H1 (cell line): ENCODE measurements at regions not wholly inside any gene's neighbourhood (a gene's known extent, or its start where the extent isn't known, plus 50 kb on each side); places are given as distances from the start of the nearest gene placed in this dataset.

Source experiments
- CTCF ChIA-PET: fragments of 300-600 bp; sonication (Branson Sonifier 250); formaldehyde crosslinking; loops from one replicate; lab custom pipeline; 2021; ENCODE audit not compliant: partially characterized antibody; lab: Charles Lee
- POLR2A ChIA-PET: fragments of 300-600 bp; sonication (Branson Sonifier 250); formaldehyde crosslinking; loops from one replicate; lab custom pipeline; 2021; ENCODE audit warnings: inconsistent platforms; ENCODE audit not compliant: partially characterized antibody; lab: Charles Lee
- DNase-seq, 2 experiments: peaks; one replicate each; pipeline versions ENCODE4 v3.0.0 to v3.0.0-alpha.2; 2010 to 2022; ENCODE audit warnings: low spot score in 2 of 2, low read depth in 1 of 2, mixed read lengths in 1 of 2
- FAIRE-seq: peaks from 2 replicates; lab custom pipeline; 2011; peaks lifted over from hg19 to GRCh38; lab: Jason Lieb, UNC
- H2AFZ ChIP-seq: 2 replicates; pipeline ENCODE4 v1.8.1; 2012; ENCODE audit warnings: low read length, inconsistent platforms
- H2AK5ac ChIP-seq: 2 replicates; pipeline ENCODE4 v1.6.1; 2013; ENCODE audit warnings: low read depth, low read length
- H2BK120ac ChIP-seq: replicated peaks from 2 replicates; pipeline ENCODE3; 2013; ENCODE audit warnings: low read depth, low read length, inconsistent platforms
- H2BK12ac ChIP-seq: 2 replicates; pipeline ENCODE4 v1.6.1; 2013; ENCODE audit warnings: low read depth, low read length
- H2BK15ac ChIP-seq: 2 replicates; pipeline ENCODE4 v1.6.1; 2013; ENCODE audit warnings: low read length
- H2BK20ac ChIP-seq: 2 replicates; pipeline ENCODE4 v1.6.1; 2013; ENCODE audit warnings: low read length
- H2BK5ac ChIP-seq: 2 replicates; pipeline ENCODE4 v1.6.1; 2013; ENCODE audit warnings: low read depth, low read length
- H3K14ac ChIP-seq: 2 replicates; pipeline ENCODE4 v1.6.1; 2013; ENCODE audit warnings: inconsistent platforms; ENCODE audit not compliant: insufficient read length
- H3K18ac ChIP-seq: 2 replicates; pipeline ENCODE4 v1.6.1; 2013; ENCODE audit warnings: low read length; ENCODE audit errors: extremely low read depth
- H3K23ac ChIP-seq: 2 replicates; pipeline ENCODE4 v1.6.1; 2013; ENCODE audit warnings: inconsistent platforms; ENCODE audit not compliant: insufficient read length
- H3K23me2 ChIP-seq: 2 replicates; pipeline ENCODE4 v1.6.1; 2013; ENCODE audit warnings: low read depth, low read length
- H3K27ac ChIP-seq: 2 replicates; pipeline ENCODE4 v1.6.1; 2011; ENCODE audit warnings: low read depth, low read length, inconsistent platforms
- H3K27me3 ChIP-seq, 4 experiments: replicated peaks in 1 of 4; 1 replicate in 1 of 4; 2 replicates in 3 of 4; pipeline versions ENCODE4 v1.6.1 to v1.8.1; 2011 to 2013; ENCODE audit warnings: low read length in 3 of 4, mild to moderate bottlenecking in 3 of 4, inconsistent platforms in 2 of 4, mixed read lengths in 2 of 4, moderate library complexity in 1 of 4; ENCODE audit not compliant: control insufficient read depth in 3 of 4, insufficient read depth in 3 of 4; ENCODE audit errors: extremely low read depth in 1 of 4
- H3K36me3 ChIP-seq, 4 experiments: 2 replicates each; pipeline versions ENCODE4 v1.6.1 to v1.8.1; 2011 to 2013; ENCODE audit warnings: mild to moderate bottlenecking in 4 of 4, low read length in 3 of 4, moderate library complexity in 2 of 4, control low read depth in 1 of 4, inconsistent platforms in 1 of 4; ENCODE audit not compliant: insufficient read depth in 4 of 4, control insufficient read depth in 2 of 4
- H3K4ac ChIP-seq: replicated peaks from 2 replicates; pipeline ENCODE3; 2013; ENCODE audit warnings: low read length, low read depth, mixed read lengths, inconsistent platforms; ENCODE audit not compliant: insufficient read length
- H3K4me1 ChIP-seq, 4 experiments: replicated peaks in 1 of 4; 1 replicate in 1 of 4; 2 replicates in 3 of 4; pipeline versions ENCODE4 v1.6.1 to v1.8.1; 2011 to 2013; ENCODE audit warnings: low read length in 3 of 4, inconsistent platforms in 2 of 4, mixed read lengths in 1 of 4; ENCODE audit not compliant: insufficient read depth in 4 of 4, control insufficient read depth in 3 of 4
- H3K4me2 ChIP-seq, 2 experiments: 2 replicates each; pipeline versions ENCODE4 v1.6.1 to v1.8.1; 2011 to 2013; ENCODE audit warnings: low read depth in 2 of 2, low read length in 2 of 2, control low read depth in 1 of 2, inconsistent platforms in 1 of 2, mild to moderate bottlenecking in 1 of 2; ENCODE audit not compliant: insufficient read depth in 1 of 2
- H3K4me3 ChIP-seq, 4 experiments: fragments of 200-600, 300-600 bp in 1 of 4; sonication (generic), shearing (Covaris generic), sonication (Bioruptor Twin) in 1 of 4; 2 replicates each; pipeline versions ENCODE4 v1.5.1 to v1.8.1; 2011 to 2016; ENCODE audit warnings: low read length in 4 of 4, low read depth in 3 of 4, control low read depth in 2 of 4, inconsistent platforms in 2 of 4, mild to moderate bottlenecking in 2 of 4, mixed read lengths in 1 of 4, moderate library complexity in 1 of 4; ENCODE audit not compliant: insufficient read depth in 2 of 4; ENCODE audit errors: extremely low read depth in 1 of 4
- H3K56ac ChIP-seq: replicated peaks from 2 replicates; pipeline ENCODE3; 2013; ENCODE audit warnings: low read depth, mild to moderate bottlenecking, mixed read lengths, low read length, inconsistent platforms; ENCODE audit not compliant: insufficient read length
- H3K79me1 ChIP-seq: 2 replicates; pipeline ENCODE4 v1.6.1; 2013; ENCODE audit warnings: low read depth, low read length, control low read depth
- H3K79me2 ChIP-seq, 2 experiments: 2 replicates each; pipeline versions ENCODE4 v1.6.1 to v1.8.1; 2012 to 2013; ENCODE audit warnings: low read length in 2 of 2, mild to moderate bottlenecking in 2 of 2, inconsistent platforms in 1 of 2; ENCODE audit not compliant: insufficient read depth in 2 of 2, control insufficient read depth in 1 of 2
- H3K9ac ChIP-seq, 4 experiments: replicated peaks in 1 of 4; 1 replicate in 1 of 4; 2 replicates in 3 of 4; pipeline versions ENCODE4 v1.6.1 to v1.8.1; 2011 to 2013; ENCODE audit warnings: low read depth in 3 of 4, low read length in 3 of 4, control low read depth in 2 of 4, mild to moderate bottlenecking in 2 of 4, moderate library complexity in 2 of 4, inconsistent platforms in 1 of 4; ENCODE audit errors: extremely low read depth in 1 of 4
- H3K9me3 ChIP-seq, 2 experiments: 2 replicates each; pipeline versions ENCODE4 v1.6.1 to v1.8.1; 2012 to 2013; ENCODE audit warnings: mild to moderate bottlenecking in 2 of 2, moderate library complexity in 2 of 2, control low read depth in 1 of 2, inconsistent platforms in 1 of 2, low read depth in 1 of 2, low read length in 1 of 2, mixed read lengths in 1 of 2; ENCODE audit not compliant: insufficient read depth in 2 of 2
- H4K20me1 ChIP-seq, 2 experiments: replicated peaks in 1 of 2; 2 replicates each; pipeline versions ENCODE3 to v1.8.1; 2011 to 2013; ENCODE audit warnings: inconsistent platforms in 2 of 2, low read length in 2 of 2, mild to moderate bottlenecking in 1 of 2; ENCODE audit not compliant: insufficient read depth in 2 of 2, control insufficient read depth in 1 of 2
- H4K5ac ChIP-seq: 2 replicates; pipeline ENCODE4 v1.6.1; 2013; ENCODE audit warnings: low read length, low read depth, mixed read lengths, inconsistent platforms; ENCODE audit not compliant: insufficient read length
- H4K8ac ChIP-seq: 2 replicates; pipeline ENCODE4 v1.8.0; 2013; ENCODE audit warnings: mild to moderate bottlenecking, moderate library complexity, low read length, inconsistent platforms; ENCODE audit not compliant: insufficient read depth; ENCODE audit errors: extremely low read depth
- H4K91ac ChIP-seq: replicated peaks from 2 replicates; pipeline ENCODE3; 2013; ENCODE audit warnings: low read length, mixed read lengths, inconsistent platforms; ENCODE audit not compliant: insufficient read length
- BCL11A ChIP-seq, 2 experiments: IDR thresholded peaks; one replicate each; pipeline ENCODE4 v1.6.1; 2011; ENCODE audit warnings: low read depth in 2 of 2, low read length in 2 of 2, mild to moderate bottlenecking in 2 of 2
- CBX5 ChIP-seq: fragments of 300-800, 300-1000 bp; sonication (generic); IDR thresholded peaks from 2 replicates; pipeline ENCODE4 v1.7.1; 2016; ENCODE audit warnings: antibody characterized with exemption, low read length, low read depth
- CBX8 ChIP-seq: fragments of 300-800, 300-1000 bp; sonication (generic); IDR thresholded peaks from 2 replicates; pipeline ENCODE4 v1.7.1; 2016; ENCODE audit warnings: low read depth, low read length, borderline replicate concordance
- CHD1 ChIP-seq: IDR thresholded peaks from 2 replicates; pipeline ENCODE4 v1.6.1; 2012; ENCODE audit warnings: low read depth, low read length, improper control_type of control experiment
- CREB1 ChIP-seq: IDR thresholded peaks from 2 replicates; pipeline ENCODE4 v1.6.1; 2012; ENCODE audit warnings: inconsistent platforms
- CTBP2 ChIP-seq: IDR thresholded peaks from 2 replicates; pipeline ENCODE4 v1.7.0; 2011; ENCODE audit warnings: borderline replicate concordance, mild to moderate bottlenecking, moderate library complexity, mixed read lengths, low read length; ENCODE audit not compliant: insufficient read depth, insufficient read length
- E2F6 ChIP-seq: IDR thresholded peaks from 2 replicates; pipeline ENCODE4 v1.6.1; 2012; ENCODE audit warnings: inconsistent platforms
- EZH2 ChIP-seq: fragments of 200-600 bp; sonication (generic); IDR thresholded peaks from 2 replicates; pipeline ENCODE4 v1.7.1; 2012; ENCODE audit warnings: low read depth, mild to moderate bottlenecking, moderate library complexity, low read length, inconsistent platforms; ENCODE audit not compliant: severe bottlenecking
- SAP30 ChIP-seq: fragments of 300-600 bp; sonication (generic); IDR thresholded peaks from 2 replicates; pipeline ENCODE4 v1.7.1; 2012; ENCODE audit warnings: low read length, moderate library complexity, mild to moderate bottlenecking, inconsistent platforms; ENCODE audit not compliant: insufficient read depth, insufficient replicate concordance
- SP4 ChIP-seq: IDR thresholded peaks from 2 replicates; pipeline ENCODE4 v1.6.1; 2012; ENCODE audit warnings: low read length, inconsistent platforms
- TAF1 ChIP-seq: IDR thresholded peaks from 2 replicates; pipeline ENCODE4 v1.6.1; 2011; ENCODE audit warnings: mild to moderate bottlenecking, low read depth, low read length
- TEAD4 ChIP-seq: IDR thresholded peaks from 2 replicates; pipeline ENCODE4 v1.6.1; 2012; ENCODE audit warnings: low read depth, low read length, inconsistent platforms, mixed read lengths
- WGBS, 2 experiments: shearing (Covaris generic) in 1 of 2; methylation state at CpG; one replicate each; pipeline versions ENCODE4 v1.1.6 to v1.1.7; 2013 to 2015; ENCODE audit warnings: low lambda C conversion rate in 2 of 2, mixed read lengths in 2 of 2, inconsistent platforms in 1 of 2, low coverage in 1 of 2, missing lambda C conversion rate in 1 of 2; ENCODE audit not compliant: insufficient replicate concordance in 2 of 2, insufficient coverage in 1 of 2, insufficient read length in 1 of 2; ENCODE audit errors: extremely low coverage in 1 of 2, missing lambda C conversion rate in 1 of 2; 5-methylcytosine and 5-hydroxymethylcytosine counted together

DNA sequence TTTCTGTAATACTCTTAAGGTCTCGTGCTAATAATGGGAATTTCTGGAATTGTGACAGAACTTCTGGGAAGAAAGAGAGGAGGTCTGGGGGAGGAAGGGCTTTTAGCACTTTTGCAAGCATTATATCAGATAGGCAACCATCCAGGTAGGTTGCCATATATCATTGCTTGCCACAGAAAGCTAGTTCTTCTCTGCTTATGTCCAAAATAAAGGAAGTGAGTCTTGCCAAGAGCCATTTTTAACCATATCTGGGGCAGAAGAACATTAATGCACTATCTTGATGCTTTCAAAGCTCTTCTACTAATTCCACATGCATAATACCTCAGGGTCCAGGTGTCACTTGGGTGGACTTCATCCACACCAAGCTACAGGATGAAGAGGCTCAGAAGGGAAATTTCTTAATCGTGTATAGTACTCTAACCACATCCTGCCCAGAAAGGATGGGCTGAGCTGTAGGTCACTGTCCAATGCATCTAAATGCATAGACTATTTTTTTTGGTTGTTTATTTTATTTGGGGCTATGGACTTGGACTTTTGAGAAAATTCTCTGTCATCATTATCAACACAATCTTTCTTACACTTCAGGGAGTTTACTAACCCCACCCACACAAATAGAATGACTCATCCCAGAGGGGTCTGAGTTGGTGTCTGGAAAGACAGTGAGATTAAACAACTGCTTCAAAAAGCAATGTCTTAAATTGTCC, 68.9 kb upstream of the ADO start:
- Histone ChIP-seq H3K4me2 (no peak overlapping the region), H4K91ac (no peak overlapping the region), H4K20me1 (no peaks in the 10 kb centered on the region), H3K4ac (no peak overlapping the region), H2BK12ac (no peak overlapping the region), H3K4me3 (no peak overlapping the region), H2BK5ac (no peak overlapping the region), H2AFZ (no peak overlapping the region), H3K79me2 (no peaks in the 10 kb centered on the region), H3K79me1 (no peaks in the 10 kb centered on the region), H3K23me2 (no peaks in the 10 kb centered on the region), H3K4me1 (no peaks in the 10 kb centered on the region), H2BK15ac (no peak overlapping the region), H4K8ac (no peak overlapping the region), H3K27ac (no peak overlapping the region), H3K9me3 (no peaks in the 10 kb centered on the region), H2AK5ac (no peak overlapping the region), H2BK120ac (no peak overlapping the region), H3K27me3 (no peaks in the 10 kb centered on the region), H2BK20ac (no peak overlapping the region), H4K5ac (no peak overlapping the region), H3K23ac (no peak overlapping the region), H3K18ac (no peak overlapping the region), H3K56ac (no peak overlapping the region), H3K9ac (no peak overlapping the region), H3K14ac (no peak overlapping the region), H3K36me3 (no peaks in the 10 kb centered on the region)
- WGBS, 2 experiments: 83% methylated on average over 2 of the region's 2 CpGs; no CpG with 5 or more reads in 1 of the 2 experiments
- FAIRE-seq: no peak
- CTCF ChIA-PET: interaction anchor here (1.5 kb wide), 1 partner anchor 9 kb away, joined by 4 read pairs; no protein-coding TSS in a partner anchor
- POLR2A ChIA-PET: no interaction called here
- no peak for DNase-seq
- TF ChIP-seq TAF1 (no peak), SAP30 (no peak), CBX8 (no peak), EZH2 (no peak), CHD1 (no peak), BCL11A (IDR thresholded peaks at IDR 0.05; ENCODE audit: low read depth in 2 of 2, low read length in 2 of 2) (no peak), CBX5 (no peak), E2F6 (no peak), CREB1 (no peak), TEAD4 (no peak), CTBP2 (no peak), SP4 (no peak)
